ENCODE measurements at regions not wholly inside any gene's neighbourhood (a gene's known extent, or its start where the extent isn't known, plus 50 kb on each side); places are given as distances from the start of the nearest gene placed in this dataset.
"Not testable (repeated sequence)": the region's sequence is repeated elsewhere in the genome, so short reads cannot be mapped to it uniquely, and the experiment has no call there.

GRCh38 chr1:70751676-70752287 lies 295.8 kb downstream of the PTGER3 start:
- not testable (repeated sequence) for DNase-seq (ENCODE audit: low read depth, low spot score)

GRCh38 chr1:70754701-70755100 lies 292.9 kb downstream of the PTGER3 start:
- no peak for DNase-seq (ENCODE audit: low read depth, low spot score)

- no peak for DNase-seq (ENCODE audit: low read depth, low spot score)
These were observed 287.5 kb downstream of the PTGER3 start for GRCh38 chr1:70760154-70760553.

- DNase-seq (ENCODE audit: low read depth, low spot score): no peak
These were observed 285.2 kb downstream of the PTGER3 start for GRCh38 chr1:70762386-70762785.

GRCh38 chr1:70764747-70765146 lies 282.9 kb downstream of the PTGER3 start:
- no peak for DNase-seq (ENCODE audit: low read depth, low spot score)

GRCh38 chr1:70767377-70767776 lies 280.2 kb downstream of the PTGER3 start:
- no peak for DNase-seq (ENCODE audit: low read depth, low spot score)

- no peak for DNase-seq (ENCODE audit: low read depth, low spot score)
These were observed 279.4 kb downstream of the PTGER3 start for GRCh38 chr1:70768216-70768615.

- DNase-seq (ENCODE audit: low read depth, low spot score): no peak
These were observed 269.4 kb downstream of the PTGER3 start for GRCh38 chr1:70778056-70778762.

- DNase-seq (ENCODE audit: low read depth, low spot score): no peak
These were observed 268.7 kb downstream of the PTGER3 start for GRCh38 chr1:70778934-70779333.

GRCh38 chr1:70779571-70779970 lies 268.0 kb downstream of the PTGER3 start:
- DNase-seq (ENCODE audit: low read depth, low spot score): no peak

GRCh38 chr1:70785287-70785686 lies 262.3 kb downstream of the PTGER3 start:
- DNase-seq (ENCODE audit: low read depth, low spot score): no peak

GRCh38 chr1:70790232-70790923 lies 257.2 kb downstream of the PTGER3 start:
- DNase-seq (ENCODE audit: low read depth, low spot score): no peak

GRCh38 chr1:70795064-70795463 lies 252.6 kb downstream of the PTGER3 start:
- DNase-seq (ENCODE audit: low read depth, low spot score): not testable (repeated sequence)

GRCh38 chr1:70796298-70796697 lies 251.3 kb downstream of the PTGER3 start:
- DNase-seq (ENCODE audit: low read depth, low spot score): not testable (repeated sequence)

- not testable (repeated sequence) for DNase-seq (ENCODE audit: low read depth, low spot score)
These were observed 245.0 kb downstream of the PTGER3 start for GRCh38 chr1:70802625-70803024.

GRCh38 chr1:70805641-70806040 lies 242.0 kb downstream of the PTGER3 start:
- no peak for DNase-seq (ENCODE audit: low read depth, low spot score)

GRCh38 chr1:70807088-70807664 lies 240.4 kb downstream of the PTGER3 start:
- no peak for DNase-seq (ENCODE audit: low read depth, low spot score)

- no peak for DNase-seq (ENCODE audit: low read depth, low spot score)
These were observed 238.5 kb downstream of the PTGER3 start for GRCh38 chr1:70809069-70809468.

- no peak for DNase-seq (ENCODE audit: low read depth, low spot score)
These were observed 235.8 kb downstream of the PTGER3 start for GRCh38 chr1:70811815-70812214.

GRCh38 chr1:70812442-70813109 lies 235.0 kb downstream of the PTGER3 start:
- DNase-seq (ENCODE audit: low read depth, low spot score): no peak

GRCh38 chr1:70818401-70818800 lies 229.2 kb downstream of the PTGER3 start:
- no peak for DNase-seq (ENCODE audit: low read depth, low spot score)

- no peak for DNase-seq (ENCODE audit: low read depth, low spot score)
These were observed 228.4 kb downstream of the PTGER3 start for GRCh38 chr1:70819231-70819630.

Data from iPS DF 19.7 (cell line).